ENCODE measurements at regions not wholly inside any gene's neighbourhood (a gene's known extent, or its start where the extent isn't known, plus 50 kb on each side); places are given as distances from the start of the nearest gene placed in this dataset.

- no peaks in the 10 kb centered on the region for H3K79me2 ChIP-seq (ENCODE audit: insufficient read depth, low read length)
- H3K4me2 ChIP-seq (ENCODE audit: low read length) = no peak overlapping the region
- no peak overlapping the region for H3K9ac ChIP-seq (ENCODE audit: low read length)
- ChIA-PET POLR2A (no interaction called here), CTCF (no interaction called here), RAD21 (ENCODE audit: low non-redundant PET in 1 of 2, low total read pairs in 2 of 2, uncharacterized antibody in 2 of 2, unreplicated experiment in 2 of 2) (no interaction called here)
- no peak for DNase-seq (ENCODE audit: low read depth, low spot score)
- H3K27me3 ChIP-seq (ENCODE audit: insufficient read depth, low read length) = no peaks in the 10 kb centered on the region
- no peaks in the 10 kb centered on the region for H3K9me2 ChIP-seq (ENCODE audit: insufficient read depth)
- H3K4me1 ChIP-seq (ENCODE audit: control insufficient read depth in 1 of 2, insufficient read depth in 2 of 2, low read length in 2 of 2) = no peaks in the 10 kb centered on the region
- no peak for ATAC-seq
- intact Hi-C loops (cut with micrococcal nuclease) = no loop called here
- H3K27ac ChIP-seq (ENCODE audit: low read depth, low read length) = no peak overlapping the region
- TF ChIP-seq EZH2 (IDR thresholded peaks at IDR 0.05) (no peak), ZNF274 (IDR thresholded peaks at IDR 0.05; ENCODE audit: low read depth, low read length) (no peak), ZBTB33 (IDR thresholded peaks at IDR 0.05; ENCODE audit: extremely low read depth, insufficient replicate concordance, low read length) (no peak), RAD21 (IDR thresholded peaks at IDR 0.05; ENCODE audit: low read depth) (no peak), POLR2A (IDR thresholded peaks at IDR 0.05; ENCODE audit: borderline replicate concordance, extremely low read depth, insufficient read depth, insufficient read length) (no peak)
- H4K20me1 ChIP-seq (ENCODE audit: insufficient read depth) = no peaks in the 10 kb centered on the region
- BruUV-seq (replicated peaks) = no TSS peak
- H3K4me3 ChIP-seq (replicated peaks in 1 of 2; ENCODE audit: low read depth in 1 of 2, low read length in 2 of 2) = no peak overlapping the region
- H3K9me3 ChIP-seq (ENCODE audit: control insufficient read depth in 1 of 2, insufficient read depth in 1 of 2, low read depth in 1 of 2, low read length in 2 of 2) = no peaks in the 10 kb centered on the region; a peak in 1 of 4 replicates
- no peak overlapping the region for H2AFZ ChIP-seq (ENCODE audit: low read depth, low read length, poor library complexity, severe bottlenecking)
- no peaks in the 10 kb centered on the region for H3K36me3 ChIP-seq (ENCODE audit: control insufficient read depth in 1 of 2, insufficient read depth in 2 of 2, low read length in 2 of 2)
Observed at GRCh38 chr13:103607995-103608394, 541.8 kb upstream of the SLC10A2 start.

- Histone ChIP-seq H3K27ac (ENCODE audit: low read depth, low read length) (no peak overlapping the region), H3K9ac (ENCODE audit: low read length) (no peak overlapping the region), H4K20me1 (ENCODE audit: insufficient read depth) (no peaks in the 10 kb centered on the region), H3K27me3 (ENCODE audit: insufficient read depth, low read length) (no peaks in the 10 kb centered on the region), H2AFZ (ENCODE audit: low read depth, low read length, poor library complexity, severe bottlenecking) (no peak overlapping the region), H3K36me3 (ENCODE audit: control insufficient read depth in 1 of 2, insufficient read depth in 2 of 2, low read length in 2 of 2) (no peaks in the 10 kb centered on the region), H3K4me1 (ENCODE audit: control insufficient read depth in 1 of 2, insufficient read depth in 2 of 2, low read length in 2 of 2) (no peaks in the 10 kb centered on the region), H3K9me3 (ENCODE audit: control insufficient read depth in 1 of 2, insufficient read depth in 1 of 2, low read depth in 1 of 2, low read length in 2 of 2) (no peaks in the 10 kb centered on the region; a peak in 1 of 4 replicates), H3K4me3 (replicated peaks in 1 of 2; ENCODE audit: low read depth in 1 of 2, low read length in 2 of 2) (no peak overlapping the region), H3K79me2 (ENCODE audit: insufficient read depth, low read length) (no peaks in the 10 kb centered on the region), H3K9me2 (ENCODE audit: insufficient read depth) (no peaks in the 10 kb centered on the region), H3K4me2 (ENCODE audit: low read length) (no peak overlapping the region)
- POLR2A ChIA-PET = no interaction called here
- intact Hi-C loops (cut with micrococcal nuclease) = no loop called here
- RAD21 ChIA-PET (ENCODE audit: low non-redundant PET in 1 of 2, low total read pairs in 2 of 2, uncharacterized antibody in 2 of 2, unreplicated experiment in 2 of 2) = no interaction called here
- ATAC-seq = no peak
- BruUV-seq (replicated peaks) = no TSS peak
- no peak for DNase-seq (ENCODE audit: low read depth, low spot score)
- CTCF ChIA-PET = no interaction called here
- TF ChIP-seq ZBTB33 (IDR thresholded peaks at IDR 0.05; ENCODE audit: extremely low read depth, insufficient replicate concordance, low read length) (no peak), FOSL1 (IDR thresholded peaks at IDR 0.05; ENCODE audit: low read depth) (no peak), SP1 (IDR thresholded peaks at IDR 0.05; ENCODE audit: low read depth) (no peak), JUND (IDR thresholded peaks at IDR 0.05) (no peak), REST (IDR thresholded peaks at IDR 0.05; ENCODE audit: low read depth) (no peak), ELF1 (IDR thresholded peaks at IDR 0.05; ENCODE audit: borderline replicate concordance, low read depth) (no peak), EZH2phosphoT487 (IDR thresholded peaks at IDR 0.05; ENCODE audit: borderline replicate concordance) (no peak), MAX (IDR thresholded peaks at IDR 0.05) (no peak)
Observed at GRCh38 chr13:103605546-103606326, 539.5 kb upstream of the SLC10A2 start.

All from HCT116 (cell line).